ENCODE measurements at regions not wholly inside any gene's neighbourhood (a gene's known extent, or its start where the extent isn't known, plus 50 kb on each side); places are given as distances from the start of the nearest gene placed in this dataset.

DNA sequence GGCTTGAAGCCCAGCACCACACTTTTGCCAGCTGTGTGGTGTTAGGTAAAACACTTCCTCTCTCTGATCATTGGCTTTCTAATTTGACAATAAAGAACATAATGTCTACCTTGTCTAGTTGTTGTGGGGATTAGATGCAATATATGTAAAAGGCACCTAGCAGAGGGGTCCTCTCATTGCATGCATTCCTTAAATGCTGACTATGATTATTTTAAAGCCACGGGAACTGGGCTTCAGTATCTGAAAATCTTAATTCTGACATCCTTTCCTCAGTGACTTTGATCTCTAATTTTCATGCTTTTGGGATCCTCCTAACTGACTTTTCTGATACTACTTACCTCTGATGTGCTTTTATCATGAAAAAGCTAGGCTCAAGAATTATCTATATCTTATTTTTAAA, 596.3 kb downstream of the TAFA4 start (continued):
- no peak for TF ChIP-seq NRF1 (IDR thresholded peaks at IDR 0.05; ENCODE audit: low read depth, low read length)
- TF ChIP-seq CTBP2 (IDR thresholded peaks at IDR 0.05; ENCODE audit: borderline replicate concordance, insufficient read depth, insufficient read length, low read length): no peak
- no peak for TF ChIP-seq ATF2 (IDR thresholded peaks at IDR 0.05; ENCODE audit: low read length)
- TF ChIP-seq, protein P1, sequence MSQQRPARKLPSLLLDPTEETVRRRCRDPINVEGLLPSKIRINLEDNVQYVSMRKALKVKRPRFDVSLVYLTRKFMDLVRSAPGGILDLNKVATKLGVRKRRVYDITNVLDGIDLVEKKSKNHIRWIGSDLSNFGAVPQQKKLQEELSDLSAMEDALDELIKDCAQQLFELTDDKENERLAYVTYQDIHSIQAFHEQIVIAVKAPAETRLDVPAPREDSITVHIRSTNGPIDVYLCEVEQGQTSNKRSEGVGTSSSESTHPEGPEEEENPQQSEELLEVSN (IDR thresholded peaks at IDR 0.05): no peak
- no peak for TF ChIP-seq YY1 (IDR thresholded peaks at IDR 0.05; ENCODE audit: low read depth, low read length)
